ENCODE measurements at regions not wholly inside any gene's neighbourhood (a gene's known extent, or its start where the extent isn't known, plus 50 kb on each side); places are given as distances from the start of the nearest gene placed in this dataset.

DNA sequence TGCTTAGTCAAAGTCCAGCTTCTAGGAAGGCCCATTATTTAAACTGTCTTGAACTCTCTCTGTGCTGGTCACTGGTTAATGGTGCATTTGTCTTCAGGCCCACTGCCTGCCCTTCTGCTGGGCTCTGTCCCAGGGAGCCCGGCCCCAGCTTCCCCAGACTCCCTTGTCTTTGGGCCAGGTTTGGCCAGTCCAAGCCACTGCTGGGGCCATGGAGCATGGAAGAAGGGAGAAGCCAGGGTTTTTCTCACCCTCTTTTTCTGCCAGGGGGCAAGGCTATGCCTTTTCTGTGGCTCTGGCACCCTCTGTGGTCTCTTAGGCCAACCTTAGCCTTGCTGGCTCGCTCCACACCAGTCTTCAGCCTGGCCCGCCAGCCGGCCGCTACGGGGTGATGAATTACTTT, 390.0 kb upstream of the SULF2 start:
- Histone ChIP-seq H3K36me3 (ENCODE audit: control insufficient read depth, insufficient read depth, low read length) (no peaks in the 10 kb centered on the region), H3K4me1 (ENCODE audit: control insufficient read depth, insufficient read depth, low read length) (peaks cover 14% of the 10 kb centered on the region), H3K27me3 (ENCODE audit: control insufficient read depth, insufficient read depth, low read length, poor library complexity, severe bottlenecking) (no peaks in the 10 kb centered on the region), H3K4me3 (ENCODE audit: insufficient read depth, low read depth, low read length) (no peak overlapping the region), H3K9me3 (ENCODE audit: control insufficient read depth, low read length) (no peaks in the 10 kb centered on the region), H3K27ac (ENCODE audit: insufficient read depth, low read depth, low read length, poor library complexity, severe bottlenecking) (no peak overlapping the region)
- 94 to 97% methylated on average over 6 of the region's 6 CpGs for WGBS, 2 experiments

GRCh38 chr20:48172357-48172702, 387.0 kb upstream of the SULF2 start:
- Histone ChIP-seq H3K36me3 (ENCODE audit: control insufficient read depth, insufficient read depth, low read length) (no peaks in the 10 kb centered on the region), H3K9me3 (ENCODE audit: control insufficient read depth, low read length) (no peaks in the 10 kb centered on the region), H3K4me3 (ENCODE audit: insufficient read depth, low read depth, low read length) (no peak overlapping the region), H3K27me3 (ENCODE audit: control insufficient read depth, insufficient read depth, low read length, poor library complexity, severe bottlenecking) (no peaks in the 10 kb centered on the region), H3K27ac (ENCODE audit: insufficient read depth, low read depth, low read length, poor library complexity, severe bottlenecking) (no peak overlapping the region), H3K4me1 (ENCODE audit: control insufficient read depth, insufficient read depth, low read length) (peaks cover 6% of the 10 kb centered on the region)
- WGBS, 2 experiments, result 72 to 75% methylated on average over 1 of the region's 1 CpG

GRCh38 chr20:48171626-48172356, 386.5 kb upstream of the SULF2 start:
- Histone ChIP-seq H3K4me3 (ENCODE audit: insufficient read depth, low read depth, low read length) (no peak overlapping the region), H3K27me3 (ENCODE audit: control insufficient read depth, insufficient read depth, low read length, poor library complexity, severe bottlenecking) (no peaks in the 10 kb centered on the region), H3K4me1 (ENCODE audit: control insufficient read depth, insufficient read depth, low read length) (peaks cover 4% of the 10 kb centered on the region), H3K36me3 (ENCODE audit: control insufficient read depth, insufficient read depth, low read length) (no peaks in the 10 kb centered on the region), H3K9me3 (ENCODE audit: control insufficient read depth, low read length) (no peaks in the 10 kb centered on the region), H3K27ac (ENCODE audit: insufficient read depth, low read depth, low read length, poor library complexity, severe bottlenecking) (no peak overlapping the region)
- 91 to 92% methylated on average over 10 of the region's 10 CpGs for WGBS, 2 experiments

GRCh38 chr20:48171071-48171470, 385.8 kb upstream of the SULF2 start:
- no peak overlapping the region for H3K27ac ChIP-seq (ENCODE audit: insufficient read depth, low read depth, low read length, poor library complexity, severe bottlenecking)
- peaks cover 4% of the 10 kb centered on the region for H3K4me1 ChIP-seq (ENCODE audit: control insufficient read depth, insufficient read depth, low read length)
- no peaks in the 10 kb centered on the region for H3K27me3 ChIP-seq (ENCODE audit: control insufficient read depth, insufficient read depth, low read length, poor library complexity, severe bottlenecking)
- H3K4me3 ChIP-seq (ENCODE audit: insufficient read depth, low read depth, low read length), result no peak overlapping the region
- H3K9me3 ChIP-seq (ENCODE audit: control insufficient read depth, low read length), result no peaks in the 10 kb centered on the region
- 85 to 92% methylated on average over 6 of the region's 6 CpGs for WGBS, 2 experiments
- no peaks in the 10 kb centered on the region for H3K36me3 ChIP-seq (ENCODE audit: control insufficient read depth, insufficient read depth, low read length)

GRCh38 chr20:48170625-48171024, 385.3 kb upstream of the SULF2 start:
- Histone ChIP-seq H3K27me3 (ENCODE audit: control insufficient read depth, insufficient read depth, low read length, poor library complexity, severe bottlenecking) (no peaks in the 10 kb centered on the region), H3K9me3 (ENCODE audit: control insufficient read depth, low read length) (no peaks in the 10 kb centered on the region), H3K27ac (ENCODE audit: insufficient read depth, low read depth, low read length, poor library complexity, severe bottlenecking) (no peak overlapping the region), H3K4me3 (ENCODE audit: insufficient read depth, low read depth, low read length) (no peak overlapping the region), H3K36me3 (ENCODE audit: control insufficient read depth, insufficient read depth, low read length) (no peaks in the 10 kb centered on the region), H3K4me1 (ENCODE audit: control insufficient read depth, insufficient read depth, low read length) (peaks cover 4% of the 10 kb centered on the region)
- 93 to 95% methylated on average over 2 of the region's 2 CpGs for WGBS, 2 experiments

- H3K36me3 ChIP-seq (ENCODE audit: control insufficient read depth, insufficient read depth, low read length), result no peaks in the 10 kb centered on the region
- no peak overlapping the region for H3K4me3 ChIP-seq (ENCODE audit: insufficient read depth, low read depth, low read length)
- no peaks in the 10 kb centered on the region for H3K27me3 ChIP-seq (ENCODE audit: control insufficient read depth, insufficient read depth, low read length, poor library complexity, severe bottlenecking)
- H3K27ac ChIP-seq (ENCODE audit: insufficient read depth, low read depth, low read length, poor library complexity, severe bottlenecking), result no peak overlapping the region
- H3K4me1 ChIP-seq (ENCODE audit: control insufficient read depth, insufficient read depth, low read length), result peaks cover 4% of the 10 kb centered on the region
- WGBS, 2 experiments, result 93 to 96% methylated on average over 15 of the region's 15 CpGs
- H3K9me3 ChIP-seq (ENCODE audit: control insufficient read depth, low read length), result no peaks in the 10 kb centered on the region
Measured at GRCh38 chr20:48169650-48170225, 384.5 kb upstream of the SULF2 start.

DNA sequence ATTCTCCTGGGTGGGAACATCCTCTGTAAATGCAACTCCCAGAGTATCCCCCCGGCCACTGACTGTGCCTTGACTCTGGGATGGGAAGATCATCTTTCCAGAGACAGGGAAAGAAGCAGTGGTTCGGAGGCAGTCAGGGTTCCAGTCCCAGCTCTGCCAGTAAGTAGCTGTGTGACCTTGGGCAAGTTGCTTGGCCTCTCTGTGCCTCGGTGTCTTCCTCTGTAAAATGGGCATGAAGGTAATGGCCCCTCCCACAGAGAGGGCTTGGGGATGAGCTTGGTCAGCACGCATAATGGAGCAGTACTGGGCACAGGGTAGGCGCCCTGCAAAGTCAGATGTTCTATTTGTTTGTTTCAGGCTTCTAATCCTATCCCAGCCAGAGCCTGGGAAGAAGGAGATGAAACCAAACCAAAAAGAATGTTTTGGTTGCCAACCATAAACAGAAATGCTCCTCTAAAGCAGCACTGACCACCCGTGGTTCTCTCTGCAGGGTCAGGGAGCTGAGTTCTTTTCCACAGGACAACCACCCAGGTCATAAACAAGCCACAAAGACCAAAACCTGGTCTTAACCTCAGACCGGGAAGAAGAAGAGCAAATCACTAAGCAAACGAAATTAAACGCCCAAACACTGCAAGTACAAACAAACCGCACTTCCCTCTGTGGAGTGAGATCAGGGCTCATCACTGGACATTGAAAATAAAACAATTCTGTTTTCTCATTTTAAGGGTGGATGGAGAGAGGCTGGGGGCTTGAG, 381.0 kb upstream of the SULF2 start:
- Histone ChIP-seq H3K36me3 (ENCODE audit: control insufficient read depth, insufficient read depth, low read length) (no peaks in the 10 kb centered on the region), H3K27ac (ENCODE audit: insufficient read depth, low read depth, low read length, poor library complexity, severe bottlenecking) (no peak overlapping the region), H3K4me3 (ENCODE audit: insufficient read depth, low read depth, low read length) (no peak overlapping the region), H3K4me1 (ENCODE audit: control insufficient read depth, insufficient read depth, low read length) (no peaks in the 10 kb centered on the region), H3K27me3 (ENCODE audit: control insufficient read depth, insufficient read depth, low read length, poor library complexity, severe bottlenecking) (no peaks in the 10 kb centered on the region), H3K9me3 (ENCODE audit: control insufficient read depth, low read length) (no peaks in the 10 kb centered on the region)
- WGBS, 2 experiments, result 82 to 86% methylated on average over 10 of the region's 10 CpGs

DNA sequence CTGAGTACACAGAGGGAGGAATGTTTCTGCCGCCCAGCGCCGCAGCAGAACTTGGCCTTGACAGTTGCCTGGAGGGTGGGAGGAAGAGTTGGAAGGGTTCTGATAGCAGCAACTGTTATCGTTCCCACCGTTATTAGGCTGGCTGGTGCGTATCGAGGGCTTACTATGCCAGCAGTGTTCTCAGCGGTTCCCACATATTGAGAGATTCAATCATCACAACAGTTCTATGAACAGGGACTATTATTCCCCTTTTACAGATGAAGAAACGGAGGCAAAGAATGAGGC, 380.1 kb upstream of the SULF2 start:
- no peak overlapping the region for H3K4me3 ChIP-seq (ENCODE audit: insufficient read depth, low read depth, low read length)
- no peaks in the 10 kb centered on the region for H3K9me3 ChIP-seq (ENCODE audit: control insufficient read depth, low read length)
- H3K27me3 ChIP-seq (ENCODE audit: control insufficient read depth, insufficient read depth, low read length, poor library complexity, severe bottlenecking), result no peaks in the 10 kb centered on the region
- no peak overlapping the region for H3K27ac ChIP-seq (ENCODE audit: insufficient read depth, low read depth, low read length, poor library complexity, severe bottlenecking)
- H3K36me3 ChIP-seq (ENCODE audit: control insufficient read depth, insufficient read depth, low read length), result no peaks in the 10 kb centered on the region
- 94% methylated on average over 9 of the region's 9 CpGs for WGBS, 2 experiments
- H3K4me1 ChIP-seq (ENCODE audit: control insufficient read depth, insufficient read depth, low read length), result no peaks in the 10 kb centered on the region

DNA sequence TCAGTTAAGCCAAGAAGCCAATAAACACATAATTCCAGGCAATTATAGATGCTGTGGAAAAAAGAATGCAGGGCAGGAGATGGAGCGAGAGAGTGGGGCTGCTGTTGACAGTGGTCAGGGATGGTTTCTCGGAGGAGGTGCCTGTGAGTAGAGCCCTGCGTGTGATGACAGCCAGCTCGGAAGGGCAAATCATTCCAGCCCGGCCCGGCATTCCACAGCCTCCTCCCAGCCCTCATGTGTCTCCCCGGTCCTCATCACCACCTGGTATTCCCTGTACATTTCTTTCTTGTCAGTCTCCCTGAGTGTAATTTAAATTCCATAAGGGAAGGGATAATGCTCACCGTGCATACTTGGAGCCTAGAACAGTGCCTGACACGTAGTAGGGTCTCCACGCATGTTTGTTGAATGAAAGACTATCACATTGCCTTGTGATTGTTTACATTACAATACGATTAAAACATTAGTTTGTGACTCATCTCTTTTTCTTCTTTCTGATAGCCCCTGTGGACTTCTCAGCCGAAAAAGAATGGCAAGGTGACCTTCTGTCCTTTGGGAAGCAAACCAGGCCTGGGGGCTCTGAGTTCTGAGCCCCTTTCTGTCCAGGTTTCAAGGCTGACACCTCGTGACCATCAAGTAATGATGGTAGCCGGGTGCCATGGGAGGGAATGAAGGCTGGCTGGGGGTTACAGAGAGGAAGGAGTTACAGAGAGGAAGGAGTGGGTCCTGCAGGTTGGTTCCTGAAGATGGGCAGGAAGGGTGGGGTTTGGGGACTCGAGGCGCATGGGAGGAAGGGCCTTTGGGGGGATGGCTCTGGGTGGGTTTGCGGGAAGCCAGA, 379.5 kb upstream of the SULF2 start:
- H3K27ac ChIP-seq (ENCODE audit: insufficient read depth, low read depth, low read length, poor library complexity, severe bottlenecking), result no peak overlapping the region
- 82 to 85% methylated on average over 17 of the region's 17 CpGs for WGBS, 2 experiments
- H3K9me3 ChIP-seq (ENCODE audit: control insufficient read depth, low read length), result no peaks in the 10 kb centered on the region
- H3K27me3 ChIP-seq (ENCODE audit: control insufficient read depth, insufficient read depth, low read length, poor library complexity, severe bottlenecking), result no peaks in the 10 kb centered on the region
- no peak overlapping the region for H3K4me3 ChIP-seq (ENCODE audit: insufficient read depth, low read depth, low read length)
- no peaks in the 10 kb centered on the region for H3K4me1 ChIP-seq (ENCODE audit: control insufficient read depth, insufficient read depth, low read length)
- no peaks in the 10 kb centered on the region for H3K36me3 ChIP-seq (ENCODE audit: control insufficient read depth, insufficient read depth, low read length)

DNA sequence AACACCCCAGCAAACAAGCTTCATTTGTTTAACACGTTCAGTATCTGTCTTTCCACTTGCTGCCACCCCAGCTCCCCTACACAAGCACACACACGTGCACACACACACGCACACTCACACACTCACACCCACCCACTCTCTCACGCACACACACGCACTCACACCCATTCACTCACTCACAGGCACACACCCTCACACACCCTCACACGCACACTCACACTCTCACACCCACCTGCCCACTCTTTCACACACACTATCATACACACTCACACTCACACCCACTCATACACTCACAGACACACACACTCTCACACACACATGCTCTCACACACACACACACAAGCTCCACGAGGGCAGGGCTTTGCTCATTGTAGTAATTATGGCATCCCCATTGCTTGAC, 378.8 kb upstream of the SULF2 start:
- H3K27me3 ChIP-seq (ENCODE audit: control insufficient read depth, insufficient read depth, low read length, poor library complexity, severe bottlenecking), result no peaks in the 10 kb centered on the region
- H3K4me1 ChIP-seq (ENCODE audit: control insufficient read depth, insufficient read depth, low read length), result no peaks in the 10 kb centered on the region
- 78% methylated on average over 7 of the region's 7 CpGs for WGBS, 2 experiments
- H3K36me3 ChIP-seq (ENCODE audit: control insufficient read depth, insufficient read depth, low read length), result no peaks in the 10 kb centered on the region
- no peak overlapping the region for H3K4me3 ChIP-seq (ENCODE audit: insufficient read depth, low read depth, low read length)
- H3K27ac ChIP-seq (ENCODE audit: insufficient read depth, low read depth, low read length, poor library complexity, severe bottlenecking), result no peak overlapping the region
- no peaks in the 10 kb centered on the region for H3K9me3 ChIP-seq (ENCODE audit: control insufficient read depth, low read length)
